AG10803 (cell line): ENCODE measurements at regions not wholly inside any gene's neighbourhood (a gene's known extent, or its start where the extent isn't known, plus 50 kb on each side); places are given as distances from the start of the nearest gene placed in this dataset.

ENCODE experiments used
- DNase-seq: peaks from one replicate; pipeline ENCODE4 v3.0.0; 2010; ENCODE audit warnings: low read depth
- H3K4me3 ChIP-seq: 2 replicates; pipeline ENCODE4 v1.5.1; 2011; ENCODE audit warnings: mild to moderate bottlenecking, low read length, control low read depth
- TF ChIP-seq, protein P1 (sequence below): conservative IDR thresholded peaks from 2 replicates; pipeline ENCODE4 v1.5.1; 2011; ENCODE audit warnings: mild to moderate bottlenecking, low read length, control low read depth, inconsistent platforms

DNA sequence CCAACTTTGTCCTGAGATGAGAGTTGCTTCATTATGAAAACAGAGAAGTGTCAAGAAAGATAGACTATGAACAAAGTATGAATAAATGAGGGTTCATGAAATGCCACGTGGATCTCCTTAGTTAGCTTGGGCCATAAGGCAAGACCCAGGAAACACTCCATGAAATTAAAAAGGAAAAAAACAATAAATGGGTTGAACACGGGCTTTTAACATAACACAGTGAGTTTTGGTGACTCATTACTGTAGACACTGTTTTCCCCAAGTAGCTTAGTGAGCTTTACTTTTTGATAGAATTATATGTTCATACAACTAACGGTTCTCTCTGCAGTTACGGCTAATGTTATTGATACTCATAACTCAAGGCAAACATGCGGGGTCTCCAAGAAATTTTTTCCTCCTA, 265.0 kb downstream of the DHX15 start:
- DNase-seq = no peak
- H3K4me3 ChIP-seq = no peak overlapping the region
- TF ChIP-seq, protein P1, sequence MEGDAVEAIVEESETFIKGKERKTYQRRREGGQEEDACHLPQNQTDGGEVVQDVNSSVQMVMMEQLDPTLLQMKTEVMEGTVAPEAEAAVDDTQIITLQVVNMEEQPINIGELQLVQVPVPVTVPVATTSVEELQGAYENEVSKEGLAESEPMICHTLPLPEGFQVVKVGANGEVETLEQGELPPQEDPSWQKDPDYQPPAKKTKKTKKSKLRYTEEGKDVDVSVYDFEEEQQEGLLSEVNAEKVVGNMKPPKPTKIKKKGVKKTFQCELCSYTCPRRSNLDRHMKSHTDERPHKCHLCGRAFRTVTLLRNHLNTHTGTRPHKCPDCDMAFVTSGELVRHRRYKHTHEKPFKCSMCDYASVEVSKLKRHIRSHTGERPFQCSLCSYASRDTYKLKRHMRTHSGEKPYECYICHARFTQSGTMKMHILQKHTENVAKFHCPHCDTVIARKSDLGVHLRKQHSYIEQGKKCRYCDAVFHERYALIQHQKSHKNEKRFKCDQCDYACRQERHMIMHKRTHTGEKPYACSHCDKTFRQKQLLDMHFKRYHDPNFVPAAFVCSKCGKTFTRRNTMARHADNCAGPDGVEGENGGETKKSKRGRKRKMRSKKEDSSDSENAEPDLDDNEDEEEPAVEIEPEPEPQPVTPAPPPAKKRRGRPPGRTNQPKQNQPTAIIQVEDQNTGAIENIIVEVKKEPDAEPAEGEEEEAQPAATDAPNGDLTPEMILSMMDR = no peak

DNA sequence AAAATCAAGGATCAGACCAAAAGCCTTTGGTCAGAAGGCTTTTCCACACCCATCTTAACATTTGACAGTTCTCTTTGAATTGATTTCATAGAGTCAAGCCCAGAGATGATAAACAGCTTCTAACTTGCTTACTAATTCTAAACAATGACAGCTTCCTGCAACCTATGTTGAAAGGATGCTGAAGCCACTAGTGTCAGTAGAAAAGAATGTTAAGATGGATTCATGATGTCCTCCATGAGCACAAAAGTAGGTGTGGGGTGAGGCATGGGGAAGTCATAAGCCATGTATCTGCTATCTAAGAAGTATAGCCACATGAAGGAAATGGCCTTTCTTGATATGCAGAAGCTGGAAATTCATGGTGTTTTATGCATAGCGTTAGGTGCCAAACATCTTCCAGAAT, 269.3 kb downstream of the DHX15 start:
- no peak for DNase-seq
- TF ChIP-seq, protein P1 = no peak
- no peak overlapping the region for H3K4me3 ChIP-seq

DNA sequence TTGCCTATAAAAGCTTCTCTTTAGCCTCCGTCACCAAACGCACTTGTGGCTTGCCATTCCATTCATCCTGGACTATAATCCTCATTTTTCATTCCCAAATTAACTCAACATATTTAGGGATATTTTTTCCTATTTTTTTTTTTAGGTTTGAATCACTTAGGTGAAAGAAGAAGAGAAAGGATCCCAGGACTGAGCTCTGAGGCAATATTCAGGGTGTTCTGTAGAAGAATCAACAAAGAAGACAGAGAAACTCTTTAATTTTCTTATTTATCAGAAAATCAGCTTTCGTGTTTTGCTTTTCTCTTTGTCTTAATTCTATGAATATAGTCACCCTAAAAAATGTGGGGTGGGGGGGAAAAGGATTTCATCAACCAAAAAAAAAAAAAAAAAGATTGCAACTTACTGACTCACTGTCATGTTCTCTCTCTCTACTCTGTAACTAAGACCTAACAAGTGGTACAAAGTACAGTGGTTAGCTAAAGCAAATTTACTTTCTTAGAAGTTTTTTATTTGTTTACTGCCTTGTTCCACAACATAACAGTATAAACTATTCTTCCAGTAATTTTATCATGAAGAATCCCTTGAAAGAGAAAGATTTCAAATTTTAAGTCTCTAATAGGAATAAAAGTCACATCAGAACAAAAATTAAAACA, 272.0 kb downstream of the DHX15 start:
- TF ChIP-seq, protein P1 = no peak

DNA sequence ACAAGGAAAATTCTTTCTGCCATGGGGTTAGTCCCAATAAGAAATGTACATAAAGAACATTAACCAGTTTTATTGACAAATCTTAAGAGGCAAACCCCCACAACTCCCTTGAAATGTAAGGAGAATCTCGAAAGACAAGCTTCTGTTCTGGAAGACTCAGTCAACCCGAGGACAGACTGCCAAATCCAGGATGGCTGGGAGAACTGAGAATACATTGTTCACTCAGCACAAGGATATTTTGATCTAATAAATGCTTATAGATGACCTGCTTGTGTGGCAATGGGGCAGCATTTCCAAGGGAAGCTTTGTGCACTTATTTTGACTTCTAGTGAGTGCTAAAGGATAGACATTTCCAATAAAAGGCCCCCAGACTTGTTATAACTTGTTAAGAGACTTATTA, 280.4 kb downstream of the DHX15 start:
- no peak for DNase-seq
- TF ChIP-seq, protein P1 = no peak
- H3K4me3 ChIP-seq = no peak overlapping the region

More for the DNA sequence above, 272.0 kb downstream of the DHX15 start:
- no peak for DNase-seq
- no peak overlapping the region for H3K4me3 ChIP-seq

DNA sequence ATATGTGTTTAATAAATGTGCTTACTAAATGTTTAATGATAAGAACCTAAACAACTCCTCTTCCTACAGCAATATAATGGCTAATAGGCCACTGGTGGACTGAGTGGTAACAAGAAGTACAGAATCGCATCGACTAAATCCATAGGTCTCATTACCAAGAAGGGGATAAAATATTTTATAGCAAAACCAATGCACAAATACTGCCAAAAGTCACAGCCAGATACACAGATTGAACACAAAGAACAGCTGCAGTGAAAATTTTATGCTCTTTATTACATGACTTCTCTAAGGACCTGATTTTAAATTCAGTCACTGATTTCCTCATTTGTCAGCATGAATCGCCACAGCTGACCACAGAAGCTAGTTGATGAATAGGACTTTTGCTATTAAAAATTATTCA, 285.4 kb downstream of the DHX15 start:
- no peak overlapping the region for H3K4me3 ChIP-seq
- TF ChIP-seq, protein P1 = no peak
- no peak for DNase-seq

DNA sequence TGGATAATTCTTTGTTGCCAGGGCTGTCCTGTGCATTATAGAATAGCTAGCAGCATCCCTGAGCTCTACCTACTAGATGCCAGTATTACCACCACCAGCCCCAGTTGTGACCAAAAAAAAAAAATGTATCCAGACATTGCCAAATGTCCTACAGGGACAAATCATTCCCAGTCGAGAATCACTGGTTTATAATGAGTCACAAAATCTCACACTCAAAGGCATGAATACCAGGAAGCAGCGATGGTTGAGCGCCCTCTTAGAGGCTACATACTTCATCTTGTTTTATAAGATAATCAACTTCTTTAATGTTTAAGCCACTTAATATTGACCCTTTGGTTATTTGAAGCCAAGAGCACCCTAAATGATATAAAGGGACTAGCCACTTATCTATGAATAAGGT, 297.3 kb downstream of the DHX15 start:
- DNase-seq = no peak
- H3K4me3 ChIP-seq = no peak overlapping the region
- TF ChIP-seq, protein P1 = no peak

DNA sequence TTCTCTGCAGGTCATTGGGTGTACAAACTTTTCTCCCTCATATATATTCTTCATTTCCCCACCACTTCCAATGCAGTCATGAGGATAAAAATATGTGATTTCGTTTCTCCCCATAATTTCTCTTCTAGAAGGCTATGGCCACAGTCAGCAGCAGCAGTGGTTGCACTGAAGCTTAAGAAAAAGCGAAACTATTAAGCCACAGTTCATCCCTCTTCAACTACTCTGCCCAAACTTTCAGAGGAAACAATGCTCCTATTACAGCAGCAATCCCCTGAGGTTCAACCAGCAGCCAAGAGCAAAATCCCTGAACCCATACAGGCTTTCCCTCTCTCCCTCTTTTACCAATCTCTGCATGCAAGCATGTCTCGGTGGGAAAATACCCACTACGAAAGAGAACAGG, 298.6 kb downstream of the DHX15 start:
- TF ChIP-seq, protein P1 = no peak
- no peak for DNase-seq
- no peak overlapping the region for H3K4me3 ChIP-seq
